HL-60 (cell line): ENCODE measurements at regions not wholly inside any gene's neighbourhood (a gene's known extent, or its start where the extent isn't known, plus 50 kb on each side); places are given as distances from the start of the nearest gene placed in this dataset.

Source experiments
- DNase-seq, 2 experiments: peaks; one replicate each; pipeline ENCODE4 v3.0.0-alpha.2; 2010 to 2020; ENCODE audit warnings: low read depth in 1 of 2, low spot score in 1 of 2
- H3K27ac ChIP-seq: fragments of 250-450 bp; sonication (Bioruptor Pico); replicated peaks from 2 replicates; pipeline ENCODE4 v1.5.1; 2020; ENCODE audit warnings: mild to moderate bottlenecking, moderate library complexity
- H3K27me3 ChIP-seq: fragments of 250-450 bp; sonication (Bioruptor Pico); 2 replicates; pipeline ENCODE4 v1.5.1; 2021; ENCODE audit warnings: mild to moderate bottlenecking, moderate library complexity; ENCODE audit not compliant: insufficient read depth, poor library complexity, severe bottlenecking
- H3K4me3 ChIP-seq: replicated peaks from 2 replicates; pipeline ENCODE4 v1.5.1; 2011; ENCODE audit warnings: mild to moderate bottlenecking, control low read depth, low read length; ENCODE audit not compliant: insufficient read depth
- GABPA ChIP-seq: IDR thresholded peaks from 2 replicates; pipeline ENCODE4 v1.6.1; 2012; ENCODE audit warnings: low read depth
- POLR2AphosphoS5 ChIP-seq: IDR thresholded peaks from 2 replicates; pipeline ENCODE4 v1.6.1; 2012; ENCODE audit warnings: low read depth
- SPI1 ChIP-seq: IDR thresholded peaks from 2 replicates; pipeline ENCODE4 v1.6.1; 2012; ENCODE audit warnings: low read depth, mild to moderate bottlenecking, borderline replicate concordance
- TF ChIP-seq, protein P1 (sequence below): IDR thresholded peaks from one replicate; pipeline ENCODE4 v1.5.1; 2011; ENCODE audit warnings: low read length, control low read depth, inconsistent platforms; ENCODE audit not compliant: insufficient read depth
- TF ChIP-seq, protein P2 (sequence below): IDR thresholded peaks from 2 replicates; pipeline ENCODE4 v1.6.1; 2012; ENCODE audit warnings: low read depth; ENCODE audit not compliant: insufficient replicate concordance

DNA sequence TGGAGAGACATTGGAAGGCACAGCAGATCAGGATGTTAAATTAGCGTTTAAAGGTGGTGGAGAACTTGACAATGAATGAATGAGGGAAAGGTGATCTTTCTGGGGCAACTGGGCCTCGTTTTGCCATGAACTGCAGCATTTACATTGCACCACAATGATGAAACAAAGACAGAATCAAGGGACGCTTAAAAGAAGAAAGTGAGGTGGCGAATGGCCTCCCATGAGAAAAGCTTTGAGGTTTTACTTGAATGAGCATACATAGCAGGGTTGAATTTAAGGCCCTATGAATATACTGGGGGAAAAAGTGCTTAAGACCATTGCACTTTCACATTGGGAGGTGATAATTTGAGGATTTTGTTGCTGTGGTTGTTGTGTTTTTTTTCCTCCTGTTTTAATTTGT lies 476.4 kb downstream of the ISL1 start:
- TF ChIP-seq, protein P1, sequence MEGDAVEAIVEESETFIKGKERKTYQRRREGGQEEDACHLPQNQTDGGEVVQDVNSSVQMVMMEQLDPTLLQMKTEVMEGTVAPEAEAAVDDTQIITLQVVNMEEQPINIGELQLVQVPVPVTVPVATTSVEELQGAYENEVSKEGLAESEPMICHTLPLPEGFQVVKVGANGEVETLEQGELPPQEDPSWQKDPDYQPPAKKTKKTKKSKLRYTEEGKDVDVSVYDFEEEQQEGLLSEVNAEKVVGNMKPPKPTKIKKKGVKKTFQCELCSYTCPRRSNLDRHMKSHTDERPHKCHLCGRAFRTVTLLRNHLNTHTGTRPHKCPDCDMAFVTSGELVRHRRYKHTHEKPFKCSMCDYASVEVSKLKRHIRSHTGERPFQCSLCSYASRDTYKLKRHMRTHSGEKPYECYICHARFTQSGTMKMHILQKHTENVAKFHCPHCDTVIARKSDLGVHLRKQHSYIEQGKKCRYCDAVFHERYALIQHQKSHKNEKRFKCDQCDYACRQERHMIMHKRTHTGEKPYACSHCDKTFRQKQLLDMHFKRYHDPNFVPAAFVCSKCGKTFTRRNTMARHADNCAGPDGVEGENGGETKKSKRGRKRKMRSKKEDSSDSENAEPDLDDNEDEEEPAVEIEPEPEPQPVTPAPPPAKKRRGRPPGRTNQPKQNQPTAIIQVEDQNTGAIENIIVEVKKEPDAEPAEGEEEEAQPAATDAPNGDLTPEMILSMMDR: no peak
- TF ChIP-seq GABPA (no peak), SPI1 (no peak), POLR2AphosphoS5 (no peak)
- TF ChIP-seq, protein P2, sequence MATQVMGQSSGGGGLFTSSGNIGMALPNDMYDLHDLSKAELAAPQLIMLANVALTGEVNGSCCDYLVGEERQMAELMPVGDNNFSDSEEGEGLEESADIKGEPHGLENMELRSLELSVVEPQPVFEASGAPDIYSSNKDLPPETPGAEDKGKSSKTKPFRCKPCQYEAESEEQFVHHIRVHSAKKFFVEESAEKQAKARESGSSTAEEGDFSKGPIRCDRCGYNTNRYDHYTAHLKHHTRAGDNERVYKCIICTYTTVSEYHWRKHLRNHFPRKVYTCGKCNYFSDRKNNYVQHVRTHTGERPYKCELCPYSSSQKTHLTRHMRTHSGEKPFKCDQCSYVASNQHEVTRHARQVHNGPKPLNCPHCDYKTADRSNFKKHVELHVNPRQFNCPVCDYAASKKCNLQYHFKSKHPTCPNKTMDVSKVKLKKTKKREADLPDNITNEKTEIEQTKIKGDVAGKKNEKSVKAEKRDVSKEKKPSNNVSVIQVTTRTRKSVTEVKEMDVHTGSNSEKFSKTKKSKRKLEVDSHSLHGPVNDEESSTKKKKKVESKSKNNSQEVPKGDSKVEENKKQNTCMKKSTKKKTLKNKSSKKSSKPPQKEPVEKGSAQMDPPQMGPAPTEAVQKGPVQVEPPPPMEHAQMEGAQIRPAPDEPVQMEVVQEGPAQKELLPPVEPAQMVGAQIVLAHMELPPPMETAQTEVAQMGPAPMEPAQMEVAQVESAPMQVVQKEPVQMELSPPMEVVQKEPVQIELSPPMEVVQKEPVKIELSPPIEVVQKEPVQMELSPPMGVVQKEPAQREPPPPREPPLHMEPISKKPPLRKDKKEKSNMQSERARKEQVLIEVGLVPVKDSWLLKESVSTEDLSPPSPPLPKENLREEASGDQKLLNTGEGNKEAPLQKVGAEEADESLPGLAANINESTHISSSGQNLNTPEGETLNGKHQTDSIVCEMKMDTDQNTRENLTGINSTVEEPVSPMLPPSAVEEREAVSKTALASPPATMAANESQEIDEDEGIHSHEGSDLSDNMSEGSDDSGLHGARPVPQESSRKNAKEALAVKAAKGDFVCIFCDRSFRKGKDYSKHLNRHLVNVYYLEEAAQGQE: no peak
- Histone ChIP-seq H3K4me3 (no peak overlapping the region), H3K27me3 (no peaks in the 10 kb centered on the region), H3K27ac (no peak overlapping the region)
- no peak for DNase-seq

DNA sequence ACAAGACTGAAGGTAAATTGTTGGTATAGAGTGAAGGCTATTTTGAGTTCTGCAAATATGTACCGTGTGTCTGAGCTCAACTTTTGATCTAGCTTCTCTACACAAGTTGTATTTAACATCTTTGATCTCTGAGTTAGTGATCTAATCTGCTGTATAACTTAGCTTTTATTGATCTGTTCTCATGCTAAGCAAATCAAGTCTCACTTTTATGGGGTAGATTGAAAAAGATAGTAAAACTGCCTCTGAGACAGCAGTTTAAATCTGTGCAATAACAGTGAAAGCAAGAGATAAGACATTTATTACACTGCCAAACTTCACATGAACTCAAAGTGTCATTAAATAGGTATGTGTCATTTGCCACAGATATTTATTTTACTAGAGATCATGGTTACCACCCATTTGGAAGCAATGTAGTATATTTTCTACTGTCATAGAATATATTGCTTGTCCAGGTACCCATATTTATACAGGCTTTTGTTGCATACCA lies 477.3 kb downstream of the ISL1 start:
- H3K27me3 ChIP-seq: no peaks in the 10 kb centered on the region
- H3K27ac ChIP-seq: no peak overlapping the region
- no peak overlapping the region for H3K4me3 ChIP-seq
- TF ChIP-seq POLR2AphosphoS5 (no peak), SPI1 (no peak), GABPA (no peak)
- TF ChIP-seq, protein P1: no peak
- DNase-seq: no peak

DNA sequence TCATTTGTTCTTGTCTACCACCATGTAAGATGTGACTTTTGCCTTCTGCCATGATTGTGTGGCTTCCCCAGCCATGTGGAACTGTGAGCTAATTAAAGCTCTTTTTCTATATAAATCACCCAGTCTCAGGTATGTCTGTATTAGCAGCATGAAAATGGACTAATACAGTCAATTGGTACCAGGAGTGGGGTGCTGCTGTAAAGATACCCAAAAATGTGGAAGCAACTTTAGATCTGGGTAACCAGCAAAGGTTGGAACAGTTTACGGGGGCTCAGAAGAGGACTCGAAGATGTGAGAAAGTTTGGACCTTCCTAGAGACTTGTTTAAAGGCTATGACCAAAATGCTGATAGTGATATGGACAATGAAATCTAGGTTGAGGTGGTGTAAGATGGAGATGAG lies 488.9 kb downstream of the ISL1 start:
- H3K4me3 ChIP-seq: no peak overlapping the region
- no peak for DNase-seq
- no peak overlapping the region for H3K27ac ChIP-seq
- no peaks in the 10 kb centered on the region for H3K27me3 ChIP-seq
- TF ChIP-seq, protein P2: no peak
- TF ChIP-seq SPI1 (no peak), GABPA (no peak), POLR2AphosphoS5 (no peak)
- TF ChIP-seq, protein P1: no peak

DNA sequence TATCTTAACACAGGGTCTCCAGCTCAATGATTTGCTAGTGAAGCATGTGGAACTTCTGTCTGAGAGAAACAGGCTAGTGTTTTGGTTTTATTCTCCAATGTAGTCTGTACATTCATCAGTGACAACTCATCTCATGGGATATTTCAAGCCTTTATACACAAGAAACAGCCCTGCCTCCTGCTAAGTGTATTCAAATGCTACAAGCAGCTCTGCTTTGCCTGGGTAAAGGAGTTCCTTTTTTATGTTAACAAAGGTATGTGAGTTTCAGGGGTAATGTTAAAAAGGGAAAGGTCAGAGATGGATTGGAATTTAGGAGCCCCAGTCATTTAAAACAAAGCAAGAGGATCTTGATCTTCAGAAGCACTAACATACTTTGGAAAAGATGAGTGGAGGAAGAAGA lies 498.7 kb downstream of the ISL1 start:
- DNase-seq: no peak
- H3K27me3 ChIP-seq: no peaks in the 10 kb centered on the region
- no peak for TF ChIP-seq GABPA
- no peak for TF ChIP-seq SPI1
- TF ChIP-seq, protein P1: no peak
- TF ChIP-seq POLR2AphosphoS5: no peak
- TF ChIP-seq, protein P2: no peak
- no peak overlapping the region for H3K27ac ChIP-seq
- H3K4me3 ChIP-seq: no peak overlapping the region
